ENCODE measurements at regions not wholly inside any gene's neighbourhood (a gene's known extent, or its start where the extent isn't known, plus 50 kb on each side); places are given as distances from the start of the nearest gene placed in this dataset.

DNA sequence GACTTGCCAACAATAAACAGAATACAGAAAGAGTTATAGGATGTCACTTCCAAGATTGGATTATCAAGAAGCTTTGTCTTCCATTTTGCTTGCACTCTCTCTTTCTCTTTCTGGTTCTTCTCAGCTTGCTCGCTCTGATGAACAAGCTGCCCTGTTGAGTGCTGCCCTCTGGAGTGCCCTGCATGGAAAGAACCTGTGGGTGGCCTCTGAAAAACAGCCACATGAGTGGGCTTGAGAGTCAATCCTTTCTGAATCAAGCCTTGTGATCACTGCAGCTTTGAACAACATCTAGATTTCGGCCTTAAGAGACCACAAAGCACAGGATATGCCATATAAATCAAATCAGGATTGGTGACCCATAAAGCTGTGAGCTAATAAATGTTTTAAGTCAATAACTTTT is 185.1 kb downstream of the KIF2B start:
- TF ChIP-seq, protein P1, sequence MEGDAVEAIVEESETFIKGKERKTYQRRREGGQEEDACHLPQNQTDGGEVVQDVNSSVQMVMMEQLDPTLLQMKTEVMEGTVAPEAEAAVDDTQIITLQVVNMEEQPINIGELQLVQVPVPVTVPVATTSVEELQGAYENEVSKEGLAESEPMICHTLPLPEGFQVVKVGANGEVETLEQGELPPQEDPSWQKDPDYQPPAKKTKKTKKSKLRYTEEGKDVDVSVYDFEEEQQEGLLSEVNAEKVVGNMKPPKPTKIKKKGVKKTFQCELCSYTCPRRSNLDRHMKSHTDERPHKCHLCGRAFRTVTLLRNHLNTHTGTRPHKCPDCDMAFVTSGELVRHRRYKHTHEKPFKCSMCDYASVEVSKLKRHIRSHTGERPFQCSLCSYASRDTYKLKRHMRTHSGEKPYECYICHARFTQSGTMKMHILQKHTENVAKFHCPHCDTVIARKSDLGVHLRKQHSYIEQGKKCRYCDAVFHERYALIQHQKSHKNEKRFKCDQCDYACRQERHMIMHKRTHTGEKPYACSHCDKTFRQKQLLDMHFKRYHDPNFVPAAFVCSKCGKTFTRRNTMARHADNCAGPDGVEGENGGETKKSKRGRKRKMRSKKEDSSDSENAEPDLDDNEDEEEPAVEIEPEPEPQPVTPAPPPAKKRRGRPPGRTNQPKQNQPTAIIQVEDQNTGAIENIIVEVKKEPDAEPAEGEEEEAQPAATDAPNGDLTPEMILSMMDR (CRISPR knock-in tag; IDR thresholded peaks at IDR 0.05) = no peak
- TF ChIP-seq, protein P2, sequence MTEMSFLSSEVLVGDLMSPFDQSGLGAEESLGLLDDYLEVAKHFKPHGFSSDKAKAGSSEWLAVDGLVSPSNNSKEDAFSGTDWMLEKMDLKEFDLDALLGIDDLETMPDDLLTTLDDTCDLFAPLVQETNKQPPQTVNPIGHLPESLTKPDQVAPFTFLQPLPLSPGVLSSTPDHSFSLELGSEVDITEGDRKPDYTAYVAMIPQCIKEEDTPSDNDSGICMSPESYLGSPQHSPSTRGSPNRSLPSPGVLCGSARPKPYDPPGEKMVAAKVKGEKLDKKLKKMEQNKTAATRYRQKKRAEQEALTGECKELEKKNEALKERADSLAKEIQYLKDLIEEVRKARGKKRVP (CRISPR knock-in tag; IDR thresholded peaks at IDR 0.05) = no peak
